K562 (cell line): ENCODE measurements at regions not wholly inside any gene's neighbourhood (a gene's known extent, or its start where the extent isn't known, plus 50 kb on each side); places are given as distances from the start of the nearest gene placed in this dataset.

Experiments
- ARID1B ChIP-seq: fragments of 450-650 bp; IDR thresholded peaks from 2 replicates; pipeline ENCODE4 v1.6.1; 2016; ENCODE audit warnings: antibody characterized with exemption, mild to moderate bottlenecking, inconsistent platforms
- BRD4 ChIP-seq: fragments of 200-600 bp; sonication (generic); IDR thresholded peaks from 2 replicates; pipeline ENCODE4 v1.6.1; 2017; ENCODE audit warnings: inconsistent platforms
- CBFA2T2 ChIP-seq: fragments of 450-650 bp; conservative IDR thresholded peaks from 2 replicates; pipeline ENCODE4 v1.6.1; 2017; ENCODE audit warnings: mild to moderate bottlenecking
- CEBPG ChIP-seq, 3 experiments: fragments of 200-800 bp in 1 of 3; sonication (Bioruptor generic) in 1 of 3; sonication (generic) in 1 of 3; formaldehyde crosslinking in 1 of 3; IDR thresholded peaks in 2 of 3; conservative IDR thresholded peaks in 1 of 3; 2 replicates each; pipeline versions ENCODE4 v1.6.1 to v1.8.0; 2016 to 2022; ENCODE audit warnings: missing compliant biosample characterization in 2 of 3, missing genetic modification characterization in 2 of 3, mild to moderate bottlenecking in 1 of 3, missing genetic modification reagents in 1 of 3
- FOXJ2 ChIP-seq: fragments of 200-800 bp; sonication (Bioruptor generic); IDR thresholded peaks from 2 replicates; pipeline ENCODE4 v1.6.1; 2016; ENCODE audit warnings: missing genetic modification characterization, missing compliant biosample characterization
- GABPB1 ChIP-seq: sonication (generic); formaldehyde crosslinking; IDR thresholded peaks from 2 replicates; pipeline ENCODE4 v1.8.0; 2022; ENCODE audit warnings: mild to moderate bottlenecking, missing genetic modification reagents
- HIVEP1 ChIP-seq: fragments of 250-450 bp; sonication (Bioruptor Pico); IDR thresholded peaks from 2 replicates; pipeline ENCODE4 v1.4.0; 2020; ENCODE audit warnings: mild to moderate bottlenecking
- JUND ChIP-seq, 2 experiments: IDR thresholded peaks; 2 replicates in 1 of 2; 3 replicates in 1 of 2; pipeline ENCODE4 v1.6.1; 2011; ENCODE audit warnings: borderline replicate concordance in 2 of 2, low read depth in 2 of 2, low read length in 2 of 2, improper control_type of control experiment in 1 of 2, missing biosample characterization in 1 of 2, missing genetic modification characterization in 1 of 2, missing genetic modification reagents in 1 of 2
- KDM1A ChIP-seq, 2 experiments: fragments of 450-650 bp; IDR thresholded peaks; 2 replicates each; pipeline ENCODE4 v1.6.1; 2016; ENCODE audit warnings: mild to moderate bottlenecking in 2 of 2
- PYGO2 ChIP-seq: fragments of 450-650 bp; IDR thresholded peaks from 2 replicates; pipeline ENCODE4 v1.6.1; 2016; ENCODE audit warnings: mild to moderate bottlenecking, missing genetic modification characterization, moderate library complexity, missing compliant biosample characterization
- RBM39 ChIP-seq: fragments of 200-400 bp; formaldehyde crosslinking; optimal IDR thresholded peaks from 2 replicates; pipeline ENCODE3; 2018; ENCODE audit warnings: low read depth, low read length
- RREB1 ChIP-seq: fragments of 250-450 bp; sonication (Bioruptor Pico); IDR thresholded peaks from 2 replicates; pipeline ENCODE4 v1.4.0; 2020
- SIN3A ChIP-seq, 2 experiments: fragments of 150-350 bp in 1 of 2; IDR thresholded peaks; 2 replicates each; pipeline ENCODE4 v1.6.1; 2011 to 2016; ENCODE audit warnings: borderline replicate concordance in 2 of 2, low read depth in 2 of 2, low read length in 2 of 2, mild to moderate bottlenecking in 2 of 2, moderate library complexity in 2 of 2; ENCODE audit not compliant: control insufficient read depth in 1 of 2
- SREBF2 ChIP-seq: sonication (generic); formaldehyde crosslinking; IDR thresholded peaks from 2 replicates; pipeline ENCODE4 v1.4.0; 2020; ENCODE audit warnings: mild to moderate bottlenecking, missing genetic modification reagents
- TCF3 ChIP-seq: sonication (generic); formaldehyde crosslinking; IDR thresholded peaks from 2 replicates; pipeline ENCODE4 v1.4.0; 2020; ENCODE audit warnings: mild to moderate bottlenecking, missing genetic modification reagents
- XRCC3 ChIP-seq: fragments of 450-650 bp; IDR thresholded peaks from 2 replicates; pipeline ENCODE4 v1.6.1; 2017; ENCODE audit warnings: mild to moderate bottlenecking, moderate library complexity
- ZNF436 ChIP-seq: fragments of 250-450, 450-650 bp; sonication (Bioruptor Pico); formaldehyde crosslinking; IDR thresholded peaks from 2 replicates; pipeline ENCODE4 v1.7.0; 2020; ENCODE audit warnings: mild to moderate bottlenecking
- ZNF583 ChIP-seq: fragments of 250-450 bp; sonication (Bioruptor Pico); IDR thresholded peaks from 2 replicates; pipeline ENCODE4 v1.4.0; 2020
- ZNF76 ChIP-seq: fragments of 250-450 bp; sonication (Bioruptor Pico); IDR thresholded peaks from 2 replicates; pipeline ENCODE4 v1.4.0; 2020; ENCODE audit warnings: mild to moderate bottlenecking, moderate library complexity, borderline replicate concordance
- ZNF778 ChIP-seq: fragments of 450-650 bp; formaldehyde crosslinking; IDR thresholded peaks from 2 replicates; pipeline ENCODE4 v1.4.0; 2020; ENCODE audit warnings: mild to moderate bottlenecking, moderate library complexity
- TF ChIP-seq, protein P1 (sequence below): fragments of 450-650 bp; IDR thresholded peaks from 2 replicates; pipeline ENCODE4 v1.6.1; 2016; ENCODE audit warnings: mild to moderate bottlenecking

DNA sequence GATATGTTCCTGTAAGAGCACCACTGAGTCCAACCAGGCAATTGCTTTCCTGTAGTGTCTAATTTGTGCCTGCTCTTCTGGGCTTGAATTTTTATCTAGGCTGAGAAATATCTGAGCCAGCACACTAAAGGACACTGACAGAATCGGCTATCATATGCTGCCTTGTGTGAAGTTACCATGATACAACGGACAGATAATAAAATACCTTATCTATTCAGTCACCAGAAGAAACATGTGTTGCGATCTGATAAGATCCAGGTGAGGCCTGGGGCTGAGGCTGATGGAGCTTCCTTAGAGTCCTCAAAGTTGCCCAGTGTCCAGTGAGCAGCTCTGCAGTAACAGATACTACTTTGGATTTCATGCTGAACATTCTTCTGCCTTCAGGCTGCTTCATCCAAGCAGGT, 111.8 kb downstream of the ZNF518B start (continued):
- TF ChIP-seq PYGO2 (tag) = no peak
- no peak for TF ChIP-seq ZNF583 (CRISPR knock-in tag)
- no peak for TF ChIP-seq SREBF2 (CRISPR knock-in tag)
- no peak for TF ChIP-seq XRCC3
- TF ChIP-seq SIN3A (IDR thresholded peaks at IDR 0.05; ENCODE audit: borderline replicate concordance in 2 of 2, control insufficient read depth in 1 of 2, low read depth in 2 of 2, low read length in 2 of 2) = no peak
- TF ChIP-seq CBFA2T2 = peak; percentile 92
- TF ChIP-seq ZNF436 (CRISPR knock-in tag) = no peak
- TF ChIP-seq, protein P1, sequence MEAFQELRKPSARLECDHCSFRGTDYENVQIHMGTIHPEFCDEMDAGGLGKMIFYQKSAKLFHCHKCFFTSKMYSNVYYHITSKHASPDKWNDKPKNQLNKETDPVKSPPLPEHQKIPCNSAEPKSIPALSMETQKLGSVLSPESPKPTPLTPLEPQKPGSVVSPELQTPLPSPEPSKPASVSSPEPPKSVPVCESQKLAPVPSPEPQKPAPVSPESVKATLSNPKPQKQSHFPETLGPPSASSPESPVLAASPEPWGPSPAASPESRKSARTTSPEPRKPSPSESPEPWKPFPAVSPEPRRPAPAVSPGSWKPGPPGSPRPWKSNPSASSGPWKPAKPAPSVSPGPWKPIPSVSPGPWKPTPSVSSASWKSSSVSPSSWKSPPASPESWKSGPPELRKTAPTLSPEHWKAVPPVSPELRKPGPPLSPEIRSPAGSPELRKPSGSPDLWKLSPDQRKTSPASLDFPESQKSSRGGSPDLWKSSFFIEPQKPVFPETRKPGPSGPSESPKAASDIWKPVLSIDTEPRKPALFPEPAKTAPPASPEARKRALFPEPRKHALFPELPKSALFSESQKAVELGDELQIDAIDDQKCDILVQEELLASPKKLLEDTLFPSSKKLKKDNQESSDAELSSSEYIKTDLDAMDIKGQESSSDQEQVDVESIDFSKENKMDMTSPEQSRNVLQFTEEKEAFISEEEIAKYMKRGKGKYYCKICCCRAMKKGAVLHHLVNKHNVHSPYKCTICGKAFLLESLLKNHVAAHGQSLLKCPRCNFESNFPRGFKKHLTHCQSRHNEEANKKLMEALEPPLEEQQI = no peak
- TF ChIP-seq ARID1B = peak; percentile 94
- no peak for TF ChIP-seq RREB1 (CRISPR knock-in tag)
- TF ChIP-seq ZNF778 = no peak
- peak; percentile 31; the same call in 1 of the 2 replicates for TF ChIP-seq JUND (IDR thresholded peaks at IDR 0.05; ENCODE audit: borderline replicate concordance, low read depth, low read length)
- peak; percentile 73; the same call in 2 of the 3 replicates for TF ChIP-seq JUND (tag; IDR thresholded peaks at IDR 0.05; ENCODE audit: borderline replicate concordance, low read depth, low read length)
- TF ChIP-seq CEBPG (CRISPR knock-in tag; IDR thresholded peaks at IDR 0.05) = no peak
- TF ChIP-seq CEBPG (tag; conservative IDR thresholded peaks at IDR 0.05 in 1 of 2, IDR thresholded peaks at IDR 0.05 in 1 of 2) = no peak
- no peak for TF ChIP-seq RBM39
- no peak for TF ChIP-seq FOXJ2 (tag)
- no peak for TF ChIP-seq BRD4
- peak; percentile 86 for TF ChIP-seq TCF3 (CRISPR knock-in tag)
- no peak for TF ChIP-seq HIVEP1 (CRISPR knock-in tag)
- TF ChIP-seq GABPB1 (CRISPR knock-in tag) = no peak
- no peak for TF ChIP-seq ZNF76 (CRISPR knock-in tag)
- TF ChIP-seq KDM1A (IDR thresholded peaks at IDR 0.05) = peak in 1 of 2 experiments; percentile 33; a peak in 1 of 4 replicates
